Activated naive CD8-positive, alpha-beta T cell treated with anti-CD3 and anti-CD28 coated beads, Interleukin-2, amount 10 ng/mL, durations not matched to agents 7 days and 5 days (primary cell): ENCODE measurements at regions not wholly inside any gene's neighbourhood (a gene's known extent, or its start where the extent isn't known, plus 50 kb on each side); places are given as distances from the start of the nearest gene placed in this dataset.

Experiments used
- ATAC-seq: fragments of 150-1000 bp; cut with Tn5 transposase; one replicate; pipeline ENCODE4 v1.10.0; 2021; ENCODE audit warnings: low read depth, moderate library complexity
- POLR2A ChIA-PET: fragments of 350-600 bp; sonication (Branson Sonifier 250); formaldehyde crosslinking; loops from one replicate; lab custom pipeline; 2021; ENCODE audit warnings: antibody characterized with exemption; lab: Charles Lee
- DNase-seq: peaks from one replicate; pipeline ENCODE4 v3.0.0; 2021
- H3K27ac Mint-ChIP-seq: one replicate; pipeline ENCODE4 v1.8.0; 2022; ENCODE audit warnings: mild to moderate bottlenecking, mixed read lengths
- H3K27me3 Mint-ChIP-seq: one replicate; pipeline ENCODE4 v1.8.0; 2022; ENCODE audit warnings: mild to moderate bottlenecking, moderate library complexity, mixed read lengths
- H3K36me3 Mint-ChIP-seq: one replicate; pipeline ENCODE4 v1.8.0; 2021; ENCODE audit warnings: mild to moderate bottlenecking, mixed read lengths
- H3K4me1 Mint-ChIP-seq: one replicate; pipeline ENCODE4 v1.8.0; 2021; ENCODE audit warnings: mixed read lengths
- H3K4me3 Mint-ChIP-seq: one replicate; pipeline ENCODE4 v1.8.0; 2022; ENCODE audit warnings: mild to moderate bottlenecking, moderate library complexity, mixed read lengths
- H3K9me3 Mint-ChIP-seq: one replicate; pipeline ENCODE4 v1.8.0; 2021; ENCODE audit warnings: mixed read lengths

DNA sequence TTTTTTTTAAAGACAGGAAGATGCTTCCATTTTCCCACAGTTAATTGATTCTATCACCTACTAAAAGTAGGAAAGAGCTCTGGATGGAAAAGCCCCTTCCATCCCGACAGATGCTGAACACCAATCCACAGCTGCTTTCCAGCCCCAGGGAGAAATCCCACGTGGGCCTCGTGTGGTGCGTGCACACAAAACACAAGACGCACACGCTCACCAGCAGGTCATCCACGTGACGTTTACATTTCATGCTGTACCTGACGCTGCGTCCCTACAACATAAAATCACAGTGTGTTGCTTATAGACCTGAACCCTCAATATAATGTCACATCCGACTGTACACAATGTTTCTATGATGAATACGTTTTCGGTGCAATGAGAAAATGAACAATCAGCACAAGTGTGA, 50.2 kb upstream of the DACT2 start:
- POLR2A ChIA-PET, result no interaction called here
- DNase-seq (no peak), ATAC-seq (no peak)
- H3K9me3 Mint-ChIP-seq, result peaks cover 2% of the 10 kb centered on the region
- no peak overlapping the region for H3K4me3 Mint-ChIP-seq
- H3K27me3 Mint-ChIP-seq, result peaks cover 3% of the 10 kb centered on the region
- H3K27ac Mint-ChIP-seq, result no peak overlapping the region
- peaks cover 2% of the 10 kb centered on the region for H3K4me1 Mint-ChIP-seq
- H3K36me3 Mint-ChIP-seq, result no peaks in the 10 kb centered on the region

DNA sequence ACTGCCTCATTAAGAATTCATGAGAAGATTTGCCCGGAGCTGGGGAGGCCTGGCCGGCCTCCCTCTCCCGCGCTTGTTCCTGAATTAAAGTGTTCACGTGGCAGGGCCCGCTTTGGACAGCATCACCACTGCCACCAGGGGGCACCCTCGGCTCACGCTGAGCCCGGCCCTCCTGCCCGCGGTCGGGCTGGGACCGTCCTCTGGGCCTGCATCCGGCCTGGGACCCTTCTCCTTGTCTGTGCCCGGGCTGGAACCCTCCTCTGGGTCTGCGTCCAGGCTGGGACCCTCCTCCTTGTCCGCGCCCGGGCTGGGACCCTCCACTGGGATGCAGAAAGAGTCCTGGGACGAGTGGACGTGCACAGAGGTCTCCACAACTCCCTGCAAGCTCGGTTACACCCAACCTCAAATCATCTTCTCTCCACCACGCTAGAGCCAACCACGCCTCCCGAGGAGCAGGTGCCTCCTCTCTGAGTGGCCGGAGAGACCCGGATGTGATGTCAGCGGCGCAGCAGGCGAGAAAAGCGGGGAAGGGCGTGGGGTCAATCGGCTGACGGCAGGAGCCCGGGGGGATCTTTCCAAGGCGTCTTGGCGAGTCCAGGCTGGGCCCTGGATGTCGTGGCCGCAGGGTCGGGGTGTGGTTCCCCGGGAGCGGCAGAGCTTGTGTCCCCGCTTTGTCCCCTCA, 50.9 kb upstream of the DACT2 start:
- Mint-ChIP-seq H3K27me3 (peaks cover 3% of the 10 kb centered on the region), H3K27ac (no peak overlapping the region), H3K4me1 (peaks cover 2% of the 10 kb centered on the region), H3K36me3 (no peaks in the 10 kb centered on the region), H3K9me3 (peaks cover 2% of the 10 kb centered on the region), H3K4me3 (no peak overlapping the region)
- ATAC-seq (peak; percentile 77), DNase-seq (peak; percentile 77)
- POLR2A ChIA-PET, result no interaction called here

DNA sequence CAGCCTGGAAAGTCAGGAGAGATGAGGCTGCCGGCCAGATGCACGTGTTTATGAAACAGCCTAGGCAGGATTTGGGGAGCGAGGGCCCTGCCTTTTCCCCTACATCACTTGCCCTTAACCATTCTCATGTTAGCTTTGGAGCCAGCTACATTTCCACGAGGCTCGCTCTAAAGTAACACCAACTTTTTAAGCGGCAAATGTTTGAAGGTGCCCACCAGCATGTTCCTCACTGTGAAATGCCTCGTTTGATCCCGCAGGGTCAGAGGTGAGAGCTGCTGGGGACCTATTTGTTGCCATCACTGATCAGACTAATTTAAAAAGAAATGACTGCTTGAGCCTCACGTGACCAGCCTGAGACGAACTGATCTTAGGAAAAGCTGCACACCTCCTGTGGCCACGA, 51.6 kb upstream of the DACT2 start:
- POLR2A ChIA-PET, result no interaction called here
- no peak for ATAC-seq

DNA sequence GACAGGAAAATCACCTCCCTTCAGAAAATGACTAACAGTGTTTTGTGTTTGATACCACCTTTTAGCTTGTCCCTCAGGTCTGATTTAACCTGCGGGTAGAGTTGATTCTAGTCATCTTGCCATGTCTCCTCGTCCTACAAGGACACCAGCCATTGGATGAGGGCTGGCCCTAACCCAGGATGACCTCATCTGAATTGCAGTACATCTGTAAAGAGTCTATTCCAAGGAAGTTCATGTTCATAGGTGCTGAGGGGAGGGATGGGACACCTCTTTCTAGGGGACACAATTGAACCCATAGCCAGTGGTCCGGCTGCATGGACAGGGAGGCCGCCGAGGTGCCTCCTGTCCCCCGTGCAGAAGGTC, 52.0 kb upstream of the DACT2 start:
- DNase-seq (no peak), ATAC-seq (no peak)
- no peaks in the 10 kb centered on the region for H3K9me3 Mint-ChIP-seq
- no peak overlapping the region for H3K27ac Mint-ChIP-seq
- no peak overlapping the region for H3K4me3 Mint-ChIP-seq
- H3K4me1 Mint-ChIP-seq, result peaks cover 2% of the 10 kb centered on the region
- POLR2A ChIA-PET, result no interaction called here
- H3K27me3 Mint-ChIP-seq, result peaks cover 3% of the 10 kb centered on the region
- no peaks in the 10 kb centered on the region for H3K36me3 Mint-ChIP-seq

More for the DNA sequence above, 51.6 kb upstream of the DACT2 start:
- no peak overlapping the region for H3K27ac Mint-ChIP-seq
- H3K4me1 Mint-ChIP-seq, result peaks cover 2% of the 10 kb centered on the region
- peaks cover 3% of the 10 kb centered on the region for H3K27me3 Mint-ChIP-seq
- H3K36me3 Mint-ChIP-seq, result no peaks in the 10 kb centered on the region
- DNase-seq, result no peak
- H3K9me3 Mint-ChIP-seq, result peaks cover under 1% of the 10 kb centered on the region
- H3K4me3 Mint-ChIP-seq, result no peak overlapping the region

DNA sequence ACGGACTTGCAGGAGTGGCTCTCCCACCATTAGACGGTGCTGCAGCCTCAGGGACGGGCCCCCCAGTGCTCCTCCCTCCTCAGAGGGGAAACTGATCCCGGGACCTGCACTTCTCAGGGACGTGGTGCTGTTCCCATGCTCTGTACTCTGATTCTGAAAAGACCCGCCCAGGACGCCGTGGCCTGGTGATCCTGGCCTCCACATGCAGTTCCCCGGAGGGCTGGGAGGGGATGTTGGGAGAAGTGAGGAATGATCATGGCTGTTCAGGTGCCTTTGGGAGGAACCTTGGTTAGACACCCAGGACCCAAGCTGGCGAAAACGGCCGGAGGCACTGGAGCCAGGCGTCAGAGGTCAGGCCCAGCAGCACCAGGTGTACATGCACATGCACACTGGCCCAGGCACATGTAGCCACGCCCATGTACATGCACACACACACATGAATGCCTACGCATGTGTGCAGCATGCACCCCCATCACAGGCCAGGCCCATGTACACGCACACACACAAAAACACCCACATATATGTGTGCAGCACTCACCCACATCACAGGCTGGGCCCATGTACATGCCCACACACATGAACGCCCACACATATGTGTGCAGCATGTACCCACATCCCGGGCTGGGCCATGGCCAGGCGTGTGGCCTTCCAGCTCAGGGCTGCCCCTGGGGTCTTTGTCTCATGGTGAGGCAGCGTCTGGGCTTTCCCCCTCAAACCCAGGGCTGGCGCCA, 52.6 kb upstream of the DACT2 start:
- Mint-ChIP-seq H3K27ac (no peak overlapping the region), H3K9me3 (no peaks in the 10 kb centered on the region), H3K4me3 (no peak overlapping the region), H3K4me1 (no peaks in the 10 kb centered on the region), H3K27me3 (peaks cover 3% of the 10 kb centered on the region), H3K36me3 (no peaks in the 10 kb centered on the region)
- ATAC-seq, result no peak
- POLR2A ChIA-PET, result no interaction called here
- no peak for DNase-seq

DNA sequence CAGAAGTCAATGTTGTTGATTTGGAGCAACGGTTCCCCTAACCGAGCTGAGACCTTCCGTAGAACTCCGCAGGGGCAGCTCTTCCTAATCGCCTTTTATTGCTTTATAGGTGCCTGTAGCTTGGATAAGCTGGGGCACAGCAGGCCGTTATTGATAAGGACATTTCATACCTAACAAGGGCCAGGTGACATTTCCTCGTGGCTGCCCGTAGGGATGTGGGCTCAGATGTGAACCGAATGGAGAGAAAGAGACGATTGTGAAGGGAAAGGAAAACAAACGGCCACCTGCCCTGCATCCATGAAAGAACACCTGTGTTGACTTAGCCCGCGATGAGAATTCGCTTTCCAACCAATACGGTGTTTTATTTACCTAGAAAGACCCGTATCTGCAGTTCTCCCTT, 53.3 kb upstream of the DACT2 start:
- no peak overlapping the region for H3K4me3 Mint-ChIP-seq

DNA sequence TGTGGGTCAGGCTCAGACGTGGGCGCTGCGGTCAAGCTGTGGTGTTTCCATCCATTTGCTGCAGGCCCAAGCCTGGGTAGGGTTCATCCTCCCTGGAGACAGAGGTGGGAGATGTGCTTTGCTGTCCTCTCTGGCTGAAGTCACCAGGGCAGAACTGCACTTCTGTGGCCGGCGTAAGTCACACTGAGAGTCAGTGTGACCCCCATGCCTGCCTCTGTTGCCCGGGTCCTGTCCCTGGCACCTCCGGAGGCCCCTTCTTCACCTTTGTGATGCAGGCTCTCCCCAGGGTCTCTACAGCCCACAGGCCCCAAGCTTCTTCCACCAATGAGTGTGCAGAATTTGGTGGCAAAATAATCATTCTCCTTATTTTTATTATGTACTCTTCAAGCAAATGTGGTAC, 53.8 kb upstream of the DACT2 start:
- POLR2A ChIA-PET, result no interaction called here
- ATAC-seq (no peak), DNase-seq (no peak)
- Mint-ChIP-seq H3K4me3 (no peak overlapping the region), H3K27me3 (no peaks in the 10 kb centered on the region), H3K9me3 (peaks cover 1% of the 10 kb centered on the region), H3K4me1 (no peaks in the 10 kb centered on the region), H3K36me3 (no peaks in the 10 kb centered on the region), H3K27ac (no peak overlapping the region)

More for the DNA sequence above, 53.3 kb upstream of the DACT2 start:
- POLR2A ChIA-PET, result no interaction called here
- Mint-ChIP-seq H3K27me3 (no peaks in the 10 kb centered on the region), H3K27ac (no peak overlapping the region), H3K9me3 (peaks cover 1% of the 10 kb centered on the region), H3K4me1 (no peaks in the 10 kb centered on the region), H3K36me3 (no peaks in the 10 kb centered on the region)
- DNase-seq, result no peak
- ATAC-seq, result no peak

DNA sequence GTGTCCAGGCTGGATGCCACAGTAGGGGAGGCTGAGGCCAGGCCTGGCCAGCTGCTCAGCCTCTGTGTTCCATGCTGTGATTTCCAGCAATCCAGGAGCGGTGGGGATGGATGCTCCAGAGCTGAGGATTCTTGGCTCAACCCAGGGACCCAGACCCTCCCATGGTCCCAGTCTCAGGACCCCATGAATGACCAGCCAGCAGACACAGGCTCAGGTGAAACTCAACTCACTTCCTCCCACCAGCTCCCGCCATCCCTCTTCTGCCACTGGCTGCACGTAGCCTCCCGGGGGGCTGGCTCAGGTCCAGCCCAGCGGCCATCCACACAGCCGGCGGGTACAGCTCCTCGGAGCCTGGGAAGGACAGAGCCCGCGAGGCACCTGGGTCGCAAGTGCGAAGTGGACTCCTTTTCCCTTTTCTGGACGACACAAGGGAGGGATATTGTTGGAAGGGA, 54.5 kb upstream of the DACT2 start:
- Mint-ChIP-seq H3K4me3 (no peak overlapping the region), H3K36me3 (no peaks in the 10 kb centered on the region), H3K4me1 (no peaks in the 10 kb centered on the region), H3K27me3 (no peaks in the 10 kb centered on the region), H3K27ac (no peak overlapping the region), H3K9me3 (peaks cover 1% of the 10 kb centered on the region)
- DNase-seq (no peak), ATAC-seq (no peak)
- POLR2A ChIA-PET, result no interaction called here

DNA sequence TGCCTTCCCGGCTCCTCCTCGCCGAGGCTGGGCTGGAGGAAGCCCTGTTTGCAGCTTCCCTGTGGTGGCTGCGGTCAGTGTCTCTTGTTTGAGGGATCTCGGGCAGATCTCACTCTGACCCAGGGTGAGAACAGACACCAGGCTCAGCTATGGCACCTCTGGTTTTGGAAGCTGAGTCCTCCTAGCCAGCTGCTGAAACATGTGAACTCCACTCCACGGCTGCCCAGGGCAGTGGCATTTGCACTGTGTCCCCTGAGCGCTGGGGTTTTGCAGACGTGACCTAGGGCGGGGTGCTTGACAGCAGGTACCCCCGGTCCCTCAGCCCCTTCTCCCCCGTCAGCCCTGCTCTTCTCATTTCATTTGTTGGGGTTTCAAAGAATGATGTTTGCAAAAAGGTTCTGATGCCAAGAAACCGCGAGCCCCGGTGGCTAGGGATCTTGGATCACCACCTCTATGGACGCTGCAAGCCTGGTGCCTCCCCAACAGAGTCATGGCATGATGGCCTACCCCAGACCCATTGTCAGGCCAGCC, 55.0 kb upstream of the DACT2 start:
- ATAC-seq (no peak), DNase-seq (no peak)
- Mint-ChIP-seq H3K27ac (no peak overlapping the region), H3K4me1 (no peaks in the 10 kb centered on the region), H3K27me3 (no peaks in the 10 kb centered on the region), H3K4me3 (no peak overlapping the region), H3K36me3 (no peaks in the 10 kb centered on the region), H3K9me3 (peaks cover 1% of the 10 kb centered on the region)
- POLR2A ChIA-PET, result no interaction called here

DNA sequence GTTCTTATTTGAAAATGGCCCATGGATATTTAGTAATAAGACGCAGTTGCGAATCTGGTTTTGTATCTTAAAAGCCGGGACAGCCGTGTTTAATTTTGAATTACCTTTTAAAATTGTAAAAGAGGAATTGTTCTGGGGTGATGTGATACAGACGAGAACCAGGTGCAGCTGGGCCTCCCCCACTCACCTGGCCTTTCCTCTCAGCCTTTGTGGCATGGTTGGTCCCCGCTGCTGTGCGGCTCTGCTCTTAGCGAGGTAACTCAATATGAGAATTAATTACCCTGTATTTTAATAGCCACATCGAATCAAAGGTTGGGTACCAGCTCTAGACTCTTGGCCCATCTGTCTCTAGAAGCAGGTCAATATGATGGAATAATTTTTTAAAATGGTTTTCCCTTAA, 56.5 kb upstream of the DACT2 start:
- H3K27ac Mint-ChIP-seq, result no peak overlapping the region
- no peak for DNase-seq
- no peaks in the 10 kb centered on the region for H3K36me3 Mint-ChIP-seq
- H3K9me3 Mint-ChIP-seq, result peaks cover 4% of the 10 kb centered on the region
- no peak overlapping the region for H3K4me3 Mint-ChIP-seq
- POLR2A ChIA-PET, result no interaction called here
- no peaks in the 10 kb centered on the region for H3K4me1 Mint-ChIP-seq
- ATAC-seq, result no peak
- no peaks in the 10 kb centered on the region for H3K27me3 Mint-ChIP-seq

DNA sequence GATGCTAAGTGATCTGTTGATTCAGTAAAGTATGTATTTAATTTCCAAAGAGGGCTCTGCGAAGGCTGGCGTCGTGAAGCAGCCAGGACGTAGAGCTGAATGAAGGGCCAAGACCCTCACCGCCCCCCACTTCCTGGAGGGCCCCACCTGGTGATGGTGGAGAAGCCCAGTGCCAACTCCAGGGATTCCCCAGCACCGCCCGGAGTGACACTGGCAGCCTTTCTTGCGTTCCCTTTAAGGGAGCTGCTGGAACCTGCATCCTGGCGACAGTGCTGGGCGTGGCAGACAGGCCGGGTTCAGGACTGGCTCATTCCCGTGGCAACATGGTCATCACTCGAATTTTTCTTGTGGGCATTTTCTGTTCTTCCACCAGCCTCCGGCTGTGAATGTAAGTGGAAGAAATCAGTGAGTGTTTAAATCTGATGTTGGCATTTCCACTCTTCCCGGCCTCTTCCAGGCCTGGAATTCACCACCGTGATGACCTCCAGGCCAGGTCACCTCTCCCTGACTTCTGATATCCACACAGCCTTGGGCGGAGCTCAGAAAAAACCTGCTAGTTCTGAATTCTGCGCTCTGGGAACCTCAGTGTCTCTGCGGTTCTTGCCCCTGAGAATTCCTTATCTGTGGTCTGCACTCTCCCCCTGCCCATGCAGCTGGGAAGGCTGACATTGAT, 57.4 kb upstream of the DACT2 start:
- DNase-seq, result no peak

DNA sequence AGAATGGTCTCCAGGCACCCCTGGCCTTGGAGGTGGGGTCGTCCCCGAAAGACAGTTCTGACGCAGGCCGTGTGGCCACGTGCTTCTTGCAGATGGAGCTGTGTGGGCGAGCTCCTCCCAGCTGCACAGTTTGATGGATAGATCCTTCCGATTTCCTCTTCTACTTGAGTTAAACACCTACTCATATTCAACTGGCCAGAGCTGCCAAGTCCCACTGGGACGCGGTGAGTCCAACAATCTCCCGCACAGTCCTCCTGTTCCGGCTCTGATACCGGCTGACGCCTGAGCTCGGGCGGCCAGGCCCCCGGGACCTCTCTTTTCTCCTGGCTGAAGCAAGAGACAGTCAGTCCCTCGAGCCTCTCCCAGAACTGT, 57.9 kb upstream of the DACT2 start:
- Mint-ChIP-seq H3K4me3 (no peak overlapping the region), H3K36me3 (no peaks in the 10 kb centered on the region), H3K27me3 (no peaks in the 10 kb centered on the region), H3K9me3 (peaks cover 4% of the 10 kb centered on the region), H3K4me1 (no peaks in the 10 kb centered on the region), H3K27ac (no peak overlapping the region)
- DNase-seq (no peak), ATAC-seq (no peak)
- POLR2A ChIA-PET, result no interaction called here

More for the DNA sequence above, 57.4 kb upstream of the DACT2 start:
- ATAC-seq, result no peak
- POLR2A ChIA-PET, result no interaction called here
- H3K27ac Mint-ChIP-seq, result no peak overlapping the region
- H3K9me3 Mint-ChIP-seq, result peaks cover 4% of the 10 kb centered on the region
- H3K36me3 Mint-ChIP-seq, result no peaks in the 10 kb centered on the region
- H3K4me1 Mint-ChIP-seq, result no peaks in the 10 kb centered on the region
- no peaks in the 10 kb centered on the region for H3K27me3 Mint-ChIP-seq
- no peak overlapping the region for H3K4me3 Mint-ChIP-seq

DNA sequence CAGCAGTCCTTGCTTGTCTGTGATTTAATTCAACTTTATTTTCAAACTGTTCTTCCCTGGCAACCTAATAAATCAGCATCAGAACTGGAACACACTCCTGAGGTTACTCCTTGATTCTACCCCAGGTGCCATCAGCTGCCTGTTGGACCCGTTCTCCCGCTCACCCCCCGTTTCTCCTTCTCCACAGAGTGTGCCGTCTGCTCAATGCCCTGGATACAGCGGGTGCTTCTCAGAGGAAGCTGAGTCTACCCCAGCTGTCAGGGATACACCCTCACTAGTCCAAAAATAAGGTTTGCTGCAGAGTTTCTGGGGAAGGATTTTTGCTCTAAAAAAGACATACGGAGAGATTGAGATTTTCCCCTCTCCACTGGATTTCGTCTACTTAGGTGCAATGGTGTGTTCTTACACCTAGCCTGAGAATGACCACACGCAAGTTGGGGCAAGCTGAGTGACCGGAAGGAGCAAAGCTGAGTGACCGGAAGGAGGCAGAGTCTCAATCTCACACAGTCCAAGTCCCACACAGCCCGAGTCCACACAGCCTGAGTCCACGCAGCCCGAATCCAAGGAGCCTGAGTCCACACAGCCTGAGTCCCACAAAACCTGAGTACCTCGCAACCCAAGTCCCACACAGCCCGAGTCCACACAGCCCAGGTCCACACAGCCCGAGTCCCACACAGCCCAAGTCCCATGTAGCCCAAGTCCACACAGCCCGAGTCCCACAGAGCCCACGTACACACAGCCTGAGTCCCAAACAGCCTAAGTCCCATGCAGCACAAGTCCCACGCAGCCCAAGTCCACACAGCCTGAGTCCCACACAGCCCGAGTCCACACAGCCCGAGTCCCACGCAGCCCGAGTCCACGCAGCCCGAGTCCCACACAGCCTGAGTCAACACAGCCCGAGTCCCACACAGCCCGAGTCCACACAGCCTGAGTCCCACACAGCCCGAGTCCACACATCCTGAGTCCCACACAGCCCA, 58.6 kb upstream of the DACT2 start:
- Mint-ChIP-seq H3K36me3 (no peaks in the 10 kb centered on the region), H3K4me3 (no peak overlapping the region), H3K9me3 (peaks cover 4% of the 10 kb centered on the region), H3K27me3 (no peaks in the 10 kb centered on the region), H3K4me1 (no peaks in the 10 kb centered on the region), H3K27ac (no peak overlapping the region)
- POLR2A ChIA-PET, result no interaction called here
- no peak for DNase-seq
- ATAC-seq, result no peak
